ENCODE measurements at regions not wholly inside any gene's neighbourhood (a gene's known extent, or its start where the extent isn't known, plus 50 kb on each side); places are given as distances from the start of the nearest gene placed in this dataset.

DNA sequence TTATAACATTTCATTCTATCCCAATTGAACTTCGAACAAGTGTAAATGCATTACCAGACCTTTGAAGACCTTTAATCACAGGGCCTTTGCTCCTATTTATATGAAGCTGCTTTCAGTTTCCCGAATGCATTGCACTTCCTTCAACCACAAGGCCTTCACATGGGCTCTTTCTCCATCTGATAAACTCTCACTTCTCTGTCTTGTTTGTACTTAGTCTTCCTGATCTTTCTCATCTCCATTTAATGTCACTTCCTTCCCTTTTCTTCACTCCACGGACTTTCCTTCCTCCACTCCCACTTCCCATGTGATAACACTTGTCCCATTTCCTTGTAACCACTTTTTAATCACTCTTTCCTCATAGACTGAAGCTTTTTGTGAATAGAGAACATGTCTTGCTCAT is 74.3 kb upstream of the TNC start:
- TF ChIP-seq, protein P1, sequence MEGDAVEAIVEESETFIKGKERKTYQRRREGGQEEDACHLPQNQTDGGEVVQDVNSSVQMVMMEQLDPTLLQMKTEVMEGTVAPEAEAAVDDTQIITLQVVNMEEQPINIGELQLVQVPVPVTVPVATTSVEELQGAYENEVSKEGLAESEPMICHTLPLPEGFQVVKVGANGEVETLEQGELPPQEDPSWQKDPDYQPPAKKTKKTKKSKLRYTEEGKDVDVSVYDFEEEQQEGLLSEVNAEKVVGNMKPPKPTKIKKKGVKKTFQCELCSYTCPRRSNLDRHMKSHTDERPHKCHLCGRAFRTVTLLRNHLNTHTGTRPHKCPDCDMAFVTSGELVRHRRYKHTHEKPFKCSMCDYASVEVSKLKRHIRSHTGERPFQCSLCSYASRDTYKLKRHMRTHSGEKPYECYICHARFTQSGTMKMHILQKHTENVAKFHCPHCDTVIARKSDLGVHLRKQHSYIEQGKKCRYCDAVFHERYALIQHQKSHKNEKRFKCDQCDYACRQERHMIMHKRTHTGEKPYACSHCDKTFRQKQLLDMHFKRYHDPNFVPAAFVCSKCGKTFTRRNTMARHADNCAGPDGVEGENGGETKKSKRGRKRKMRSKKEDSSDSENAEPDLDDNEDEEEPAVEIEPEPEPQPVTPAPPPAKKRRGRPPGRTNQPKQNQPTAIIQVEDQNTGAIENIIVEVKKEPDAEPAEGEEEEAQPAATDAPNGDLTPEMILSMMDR (IDR thresholded peaks at IDR 0.05): no peak
- TF ChIP-seq SIN3A (IDR thresholded peaks at IDR 0.05; ENCODE audit: borderline replicate concordance, insufficient read depth, low read depth, low read length): no peak
